ENCODE measurements at regions not wholly inside any gene's neighbourhood (a gene's known extent, or its start where the extent isn't known, plus 50 kb on each side); places are given as distances from the start of the nearest gene placed in this dataset.

GRCh38 chr12:77608271-77608824 lies 222.3 kb upstream of the NAV3 start:
- Mint-ChIP-seq H3K27ac (ENCODE audit: low read depth, unreplicated experiment) (no peak overlapping the region), H3K4me1 (ENCODE audit: insufficient read depth, unreplicated experiment) (peaks cover 5% of the 10 kb centered on the region), H3K9me3 (ENCODE audit: unreplicated experiment) (no peaks in the 10 kb centered on the region), H3K4me3 (ENCODE audit: unreplicated experiment) (no peak overlapping the region), H3K27me3 (ENCODE audit: insufficient read depth, unreplicated experiment) (no peaks in the 10 kb centered on the region), H3K36me3 (ENCODE audit: insufficient read depth, unreplicated experiment) (no peaks in the 10 kb centered on the region)
- ChIA-PET POLR2A (no interaction called here), CTCF (no interaction called here)
- intact Hi-C loops (cut with micrococcal nuclease): no loop called here
- BruUV-seq (replicated peaks): no TSS peak
- no peak for DNase-seq (ENCODE audit: unreplicated experiment)
- TF ChIP-seq CTCF (IDR thresholded peaks at IDR 0.05; ENCODE audit: unreplicated experiment): no peak

- POLR2A ChIA-PET: no interaction called here
- H3K36me3 Mint-ChIP-seq (ENCODE audit: insufficient read depth, unreplicated experiment): no peaks in the 10 kb centered on the region
- no peaks in the 10 kb centered on the region for H3K9me3 Mint-ChIP-seq (ENCODE audit: unreplicated experiment)
- DNase-seq (ENCODE audit: unreplicated experiment): no peak
- H3K4me1 Mint-ChIP-seq (ENCODE audit: insufficient read depth, unreplicated experiment): peaks cover 5% of the 10 kb centered on the region
- CTCF ChIA-PET: no interaction called here
- no peaks in the 10 kb centered on the region for H3K27me3 Mint-ChIP-seq (ENCODE audit: insufficient read depth, unreplicated experiment)
- intact Hi-C loops (cut with micrococcal nuclease): no loop called here
- H3K4me3 Mint-ChIP-seq (ENCODE audit: unreplicated experiment): no peak overlapping the region
- no TSS peak for BruUV-seq (replicated peaks)
- TF ChIP-seq CTCF (IDR thresholded peaks at IDR 0.05; ENCODE audit: unreplicated experiment): no peak
- no peak overlapping the region for H3K27ac Mint-ChIP-seq (ENCODE audit: low read depth, unreplicated experiment)
Measured at GRCh38 chr12:77606348-77606747, 224.3 kb upstream of the NAV3 start.

GRCh38 chr12:77603946-77604345 lies 226.7 kb upstream of the NAV3 start:
- no peak for DNase-seq (ENCODE audit: unreplicated experiment)
- no peak overlapping the region for H3K27ac Mint-ChIP-seq (ENCODE audit: low read depth, unreplicated experiment)
- no peaks in the 10 kb centered on the region for H3K36me3 Mint-ChIP-seq (ENCODE audit: insufficient read depth, unreplicated experiment)
- H3K4me3 Mint-ChIP-seq (ENCODE audit: unreplicated experiment): no peak overlapping the region
- no peak for TF ChIP-seq CTCF (IDR thresholded peaks at IDR 0.05; ENCODE audit: unreplicated experiment)
- no peaks in the 10 kb centered on the region for H3K4me1 Mint-ChIP-seq (ENCODE audit: insufficient read depth, unreplicated experiment)
- no TSS peak for BruUV-seq (replicated peaks)
- intact Hi-C loops (cut with micrococcal nuclease): no loop called here
- H3K27me3 Mint-ChIP-seq (ENCODE audit: insufficient read depth, unreplicated experiment): no peaks in the 10 kb centered on the region
- CTCF ChIA-PET: interaction anchor here (0.6 kb wide), 1 partner anchor 94 kb away, joined by 3 read pairs; no protein-coding TSS in a partner anchor
- no peaks in the 10 kb centered on the region for H3K9me3 Mint-ChIP-seq (ENCODE audit: unreplicated experiment)
- POLR2A ChIA-PET: no interaction called here

GRCh38 chr12:77601069-77601468 lies 229.6 kb upstream of the NAV3 start:
- no peaks in the 10 kb centered on the region for H3K9me3 Mint-ChIP-seq (ENCODE audit: unreplicated experiment)
- BruUV-seq (replicated peaks): no TSS peak
- POLR2A ChIA-PET: no interaction called here
- H3K4me3 Mint-ChIP-seq (ENCODE audit: unreplicated experiment): no peak overlapping the region
- no peak for TF ChIP-seq CTCF (IDR thresholded peaks at IDR 0.05; ENCODE audit: unreplicated experiment)
- H3K36me3 Mint-ChIP-seq (ENCODE audit: insufficient read depth, unreplicated experiment): no peaks in the 10 kb centered on the region
- H3K27me3 Mint-ChIP-seq (ENCODE audit: insufficient read depth, unreplicated experiment): no peaks in the 10 kb centered on the region
- H3K27ac Mint-ChIP-seq (ENCODE audit: low read depth, unreplicated experiment): no peak overlapping the region
- H3K4me1 Mint-ChIP-seq (ENCODE audit: insufficient read depth, unreplicated experiment): no peaks in the 10 kb centered on the region
- intact Hi-C loops (cut with micrococcal nuclease): no loop called here
- CTCF ChIA-PET: interaction anchor here (1.9 kb wide), 1 partner anchor 9 kb away, joined by 7 read pairs; no protein-coding TSS in a partner anchor
- no peak for DNase-seq (ENCODE audit: unreplicated experiment)
